HT-29 (cell line): ENCODE measurements at regions not wholly inside any gene's neighbourhood (a gene's known extent, or its start where the extent isn't known, plus 50 kb on each side); places are given as distances from the start of the nearest gene placed in this dataset.

ENCODE experiments used
- DNase-seq: peaks from one replicate; pipeline ENCODE4 v3.0.0-alpha.2; 2015; ENCODE audit warnings: low spot score

DNA sequence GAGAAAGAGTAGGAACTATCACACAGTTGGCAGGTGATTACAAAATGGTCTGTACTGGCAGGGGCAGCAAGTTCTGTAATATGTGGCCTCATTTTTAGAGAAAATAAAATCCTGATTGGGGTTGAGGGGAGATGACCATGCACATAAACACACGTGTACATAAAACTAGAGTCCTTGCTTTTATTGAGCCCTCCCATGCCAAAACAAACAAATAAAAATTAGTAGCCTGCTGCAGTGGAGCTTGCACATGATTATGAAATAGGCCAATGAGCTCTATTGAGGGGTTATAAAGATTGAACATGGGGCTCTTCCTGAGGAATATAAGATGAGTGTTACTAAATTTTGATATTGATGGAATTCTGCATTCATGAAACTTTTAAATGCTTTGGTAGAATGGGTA is 248.4 kb downstream of the ELAVL2 start:
- DNase-seq, result no peak

DNA sequence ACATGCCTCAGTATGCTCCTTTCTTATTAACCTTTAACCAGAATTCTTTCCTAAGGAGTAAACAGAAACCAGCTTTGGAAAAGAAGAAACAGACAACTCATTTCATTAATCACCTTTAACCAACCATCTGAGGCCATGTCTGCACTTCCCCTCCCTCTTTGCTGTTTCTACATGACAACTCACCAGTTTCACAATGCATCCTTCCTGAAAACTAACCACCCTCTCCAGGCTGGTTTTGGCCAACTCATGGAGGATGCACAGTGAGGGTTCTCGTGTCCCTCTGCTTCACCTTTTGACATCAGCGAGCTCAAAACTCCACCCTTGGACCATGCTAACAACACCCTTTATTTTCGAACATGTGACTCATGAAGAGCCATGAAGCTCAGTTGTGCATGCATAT is 244.1 kb downstream of the ELAVL2 start:
- peak; percentile 45 for DNase-seq

DNA sequence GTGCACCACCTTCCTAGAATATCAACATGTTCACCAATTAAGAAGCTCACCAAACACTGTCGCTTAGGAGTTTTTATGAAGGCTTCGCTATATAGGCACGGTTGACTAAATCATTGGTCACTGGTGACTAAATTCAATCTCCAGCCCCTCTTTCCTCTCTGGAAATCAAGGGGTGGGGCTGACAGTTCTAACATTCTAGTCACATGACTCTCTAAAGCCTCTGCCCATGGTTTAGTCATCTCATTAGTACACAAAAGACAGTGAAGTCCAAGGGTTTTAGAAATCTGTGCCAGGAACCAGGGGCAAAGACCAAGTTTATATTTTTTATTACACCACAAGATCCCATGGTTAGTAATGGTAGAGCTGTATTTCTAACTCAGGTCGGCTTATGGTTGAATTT is 243.2 kb downstream of the ELAVL2 start:
- DNase-seq, result peak; percentile 36

DNA sequence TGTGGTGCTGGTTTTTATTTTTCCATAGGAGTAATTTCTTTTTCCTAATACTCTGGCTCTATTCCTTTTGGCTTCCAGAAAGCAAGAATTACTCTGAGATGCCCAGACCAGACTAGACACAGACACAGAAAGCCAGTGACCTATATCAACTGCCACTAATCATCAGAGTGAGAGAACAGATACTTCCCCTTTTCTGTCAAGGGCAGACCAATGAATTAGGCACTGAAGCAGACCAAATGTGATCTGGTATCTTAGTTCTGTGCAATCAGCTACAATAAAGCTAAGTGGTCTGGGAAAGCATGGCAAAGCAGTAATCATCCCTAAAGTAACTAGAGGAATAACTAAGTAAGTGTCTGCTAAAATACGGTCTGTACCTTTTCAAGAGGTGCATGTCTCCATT is 239.1 kb downstream of the ELAVL2 start:
- DNase-seq, result no peak

DNA sequence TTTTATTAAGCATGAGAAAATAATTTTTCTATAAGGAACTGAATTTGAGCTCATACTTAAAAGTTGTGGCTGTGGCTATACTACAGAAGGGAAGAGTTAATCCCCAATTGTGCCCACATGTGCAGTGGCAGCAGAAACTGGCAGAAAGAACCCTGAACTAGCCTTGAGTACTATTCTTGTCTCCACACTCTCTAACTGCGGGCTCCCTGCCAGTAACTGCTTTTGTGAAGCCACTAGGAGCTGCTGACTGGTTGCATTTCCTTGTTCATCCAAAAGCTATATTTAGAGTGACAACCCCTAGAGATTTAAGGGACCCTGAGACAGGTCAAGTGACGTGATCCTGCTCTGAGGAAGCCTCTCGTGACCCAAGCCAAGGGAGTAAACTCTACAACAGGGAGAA is 238.6 kb downstream of the ELAVL2 start:
- no peak for DNase-seq

DNA sequence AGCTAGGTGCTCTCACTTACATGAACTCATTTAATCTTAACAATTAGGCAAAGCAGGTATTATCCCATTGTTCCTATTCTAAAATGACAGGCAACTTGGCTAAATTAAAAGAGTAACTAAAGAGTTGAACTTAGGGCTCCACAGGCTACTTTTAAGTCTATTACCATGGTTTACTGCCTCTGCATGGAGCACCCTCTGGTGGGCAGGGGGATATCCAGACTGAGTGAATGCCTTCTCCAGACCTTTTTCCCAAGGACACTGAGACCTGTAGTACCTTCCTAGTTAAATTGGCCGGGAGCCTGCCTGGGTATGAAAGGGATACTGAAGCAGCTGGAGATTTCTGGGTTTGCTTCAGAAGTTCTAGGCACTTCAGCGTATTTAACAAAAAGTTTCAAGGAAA is 238.1 kb downstream of the ELAVL2 start:
- no peak for DNase-seq

DNA sequence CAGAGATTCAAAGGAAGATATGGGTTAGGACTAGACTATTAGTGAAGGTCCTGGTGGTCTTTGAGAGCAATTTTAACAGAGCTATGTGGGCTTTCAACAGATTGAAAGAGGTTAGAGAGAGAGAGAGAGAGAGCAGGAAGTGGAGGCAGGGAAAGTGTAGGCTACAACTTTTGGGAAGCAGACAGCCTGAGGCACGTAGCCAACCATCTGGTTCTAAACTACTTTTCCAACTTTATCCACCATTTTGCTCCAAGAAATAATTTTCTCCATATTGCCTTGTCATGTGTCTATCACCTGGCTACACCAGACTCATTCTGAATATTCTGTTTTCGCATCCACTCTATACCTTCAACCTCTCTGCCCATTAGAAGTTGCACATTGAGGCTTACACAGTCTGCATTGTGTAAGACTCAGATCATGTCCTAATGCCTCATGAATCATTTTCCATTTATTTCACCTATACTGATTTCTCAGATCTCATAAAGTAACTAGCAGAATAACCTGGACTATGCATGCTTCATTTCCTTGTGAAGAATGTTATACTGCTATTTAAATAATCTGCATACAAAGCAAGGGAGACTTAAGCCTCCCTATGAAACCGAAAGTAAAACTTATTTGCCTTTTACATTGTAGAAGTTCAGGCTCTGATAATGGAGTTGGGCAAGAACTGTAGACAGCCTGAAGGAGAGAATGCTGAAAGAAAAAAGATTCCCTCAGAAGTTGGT is 235.6 kb downstream of the ELAVL2 start:
- no peak for DNase-seq

DNA sequence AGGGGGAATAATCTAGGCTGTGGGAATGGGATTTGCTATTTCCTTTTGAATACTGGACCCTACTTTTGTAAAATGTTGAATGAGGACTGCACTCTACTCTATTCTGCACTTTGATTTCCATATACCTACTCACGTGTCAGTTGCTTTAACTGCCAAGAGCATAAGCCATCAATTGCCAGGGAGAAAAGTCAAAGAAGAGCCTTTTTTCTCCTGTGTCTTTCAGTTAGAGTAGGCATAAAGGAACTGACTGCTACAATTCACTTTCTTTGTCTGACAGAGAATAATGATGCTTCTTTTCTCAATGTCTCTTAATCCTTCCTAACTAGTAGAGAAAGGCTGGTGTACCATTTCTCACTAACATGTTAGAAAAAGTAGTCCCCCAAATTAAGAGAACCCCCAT is 231.6 kb downstream of the ELAVL2 start:
- DNase-seq, result no peak

DNA sequence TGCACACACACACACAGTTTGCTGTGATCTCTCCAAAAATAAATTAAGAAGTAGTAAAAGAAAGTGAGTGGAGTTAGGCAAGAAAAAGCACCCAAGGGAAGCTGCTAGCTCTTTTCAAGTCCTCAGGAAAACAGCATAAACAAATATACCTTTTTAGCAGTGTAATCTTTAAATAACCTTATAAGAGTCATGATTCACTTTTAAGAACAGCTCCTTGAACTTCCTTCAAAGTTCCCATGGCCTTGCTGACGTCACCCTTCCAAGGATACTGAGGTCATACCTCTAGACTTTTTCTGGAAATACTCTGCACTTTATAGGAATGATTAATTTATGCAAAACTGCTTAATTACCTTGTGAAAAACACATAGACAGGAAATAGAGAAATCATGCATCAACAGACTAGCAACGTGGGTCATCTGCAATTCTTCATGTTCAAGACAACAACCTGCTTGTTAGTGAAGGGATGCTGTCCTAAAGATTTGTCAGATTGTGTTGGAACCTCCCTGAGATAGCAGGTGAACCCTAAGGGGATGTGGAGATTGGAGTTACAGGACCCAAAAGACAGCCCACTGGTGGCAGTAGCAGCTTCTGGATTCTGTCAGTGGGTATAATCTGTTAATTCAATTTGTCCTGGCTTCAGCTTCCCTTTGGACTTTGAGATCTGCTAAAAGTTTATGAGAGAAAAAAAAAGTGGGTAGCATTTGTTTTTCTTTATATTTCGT is 229.0 kb downstream of the ELAVL2 start:
- no peak for DNase-seq

DNA sequence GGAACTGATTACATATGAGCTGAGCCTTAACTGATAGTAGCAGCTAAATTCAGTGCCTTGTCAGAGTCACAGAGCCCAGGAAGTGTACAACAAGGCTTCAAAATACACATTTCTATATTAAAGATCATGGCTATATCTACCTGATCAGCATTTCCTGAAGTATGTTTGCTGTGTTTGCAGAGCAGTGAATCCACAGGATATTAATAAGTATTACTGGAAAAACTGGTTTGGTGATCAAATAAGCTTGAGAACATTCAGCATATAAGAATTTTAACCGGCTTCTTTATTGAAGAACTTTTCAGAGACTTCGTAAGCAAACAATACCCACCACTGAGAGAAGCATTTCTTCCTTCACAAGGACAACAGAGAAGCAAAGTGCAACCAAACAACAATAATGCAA is 227.0 kb downstream of the ELAVL2 start:
- DNase-seq, result peak; percentile 78

DNA sequence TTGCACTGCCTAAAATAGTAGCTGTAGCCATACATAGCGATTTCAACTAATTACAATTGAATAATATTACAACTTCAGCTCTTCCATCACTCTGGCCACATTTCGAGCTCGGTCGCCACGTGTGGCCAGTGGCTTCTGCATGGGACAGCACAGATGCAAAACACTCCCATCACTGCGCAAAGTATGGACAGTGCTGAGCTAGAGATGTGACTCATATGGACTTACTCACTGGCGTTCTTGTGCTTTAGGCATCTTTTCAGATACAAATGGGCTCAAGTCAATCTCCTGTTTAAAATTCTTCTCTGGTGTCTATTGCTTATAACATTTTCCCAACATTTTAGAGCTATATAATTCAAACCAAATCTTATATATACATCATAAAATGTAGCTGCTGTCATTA is 222.7 kb downstream of the ELAVL2 start:
- no peak for DNase-seq

DNA sequence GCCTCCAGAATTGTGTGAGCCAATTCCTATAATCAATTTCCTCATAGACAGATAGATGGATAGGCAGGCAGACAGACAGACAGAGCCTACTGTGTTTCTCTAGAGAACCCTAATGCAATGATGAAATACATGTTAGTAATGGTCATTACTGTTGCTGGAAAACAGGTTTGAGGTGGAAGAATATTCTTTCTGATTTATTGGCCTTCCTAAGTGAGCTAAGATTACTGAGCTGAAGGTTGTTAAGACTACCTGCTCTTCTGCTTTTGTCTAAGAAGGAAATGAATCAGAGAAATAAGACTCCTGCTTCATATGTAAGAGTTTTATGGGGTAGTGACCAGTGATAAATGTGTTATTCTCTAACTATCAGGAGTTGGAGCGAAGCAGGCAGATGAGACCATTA is 219.9 kb downstream of the ELAVL2 start:
- DNase-seq, result peak; percentile 50

DNA sequence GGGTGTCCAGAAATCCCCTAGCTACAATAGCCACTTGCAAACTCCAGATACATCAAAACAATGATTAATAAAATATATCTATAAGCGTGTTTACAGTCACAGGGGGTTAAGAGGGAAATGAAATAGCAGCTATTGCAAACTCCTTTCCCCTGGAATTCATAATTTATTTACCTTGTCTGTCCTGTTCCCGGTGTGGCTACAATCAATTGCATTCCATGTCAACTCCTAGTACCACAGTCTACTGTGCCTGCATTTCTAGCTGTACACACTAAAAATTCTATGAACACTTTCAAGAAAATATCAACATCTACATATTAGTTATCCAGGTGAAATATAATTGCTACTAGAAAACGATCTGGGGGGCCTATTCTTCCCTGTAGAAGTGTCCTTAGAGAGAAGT is 217.6 kb downstream of the ELAVL2 start:
- no peak for DNase-seq

DNA sequence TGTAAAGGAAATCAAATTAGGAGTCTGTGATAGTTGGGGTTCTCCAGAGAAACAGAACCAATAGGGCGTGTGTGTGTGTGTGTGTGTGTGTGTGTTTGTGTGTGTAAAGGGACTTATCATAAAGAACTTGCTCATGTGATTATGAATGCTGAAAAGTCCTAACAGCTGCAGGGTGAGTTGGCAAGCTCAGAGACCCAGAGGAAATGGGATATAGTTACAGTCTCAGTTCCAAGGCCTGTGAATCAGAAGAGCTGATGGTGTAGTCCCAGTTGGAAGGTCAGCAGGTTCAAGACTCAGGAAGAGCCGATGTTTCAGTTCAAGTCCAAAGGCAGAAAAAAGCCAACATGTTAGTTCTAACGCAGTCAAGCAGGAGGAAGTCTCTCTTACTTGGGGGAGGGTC is 214.2 kb downstream of the ELAVL2 start:
- DNase-seq, result no peak

DNA sequence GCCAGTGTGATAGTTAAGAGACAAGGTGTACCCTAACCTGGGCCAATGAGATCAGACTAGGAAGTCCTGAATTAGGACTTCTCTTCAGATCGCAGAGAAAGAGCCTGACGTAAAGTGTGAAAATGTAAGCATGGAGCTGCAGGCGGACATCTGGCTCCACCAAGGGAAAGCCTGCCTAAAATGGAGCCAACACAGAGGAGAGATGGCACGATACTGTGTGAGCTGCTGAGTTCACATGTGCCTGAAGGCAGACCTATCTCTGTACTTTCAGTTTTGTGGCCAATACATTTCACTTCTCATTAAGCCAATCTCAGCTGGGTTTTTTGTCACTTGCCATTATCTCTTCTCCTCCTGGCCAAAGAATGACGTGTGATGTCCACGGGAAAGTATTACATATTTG is 210.5 kb downstream of the ELAVL2 start:
- DNase-seq, result no peak

DNA sequence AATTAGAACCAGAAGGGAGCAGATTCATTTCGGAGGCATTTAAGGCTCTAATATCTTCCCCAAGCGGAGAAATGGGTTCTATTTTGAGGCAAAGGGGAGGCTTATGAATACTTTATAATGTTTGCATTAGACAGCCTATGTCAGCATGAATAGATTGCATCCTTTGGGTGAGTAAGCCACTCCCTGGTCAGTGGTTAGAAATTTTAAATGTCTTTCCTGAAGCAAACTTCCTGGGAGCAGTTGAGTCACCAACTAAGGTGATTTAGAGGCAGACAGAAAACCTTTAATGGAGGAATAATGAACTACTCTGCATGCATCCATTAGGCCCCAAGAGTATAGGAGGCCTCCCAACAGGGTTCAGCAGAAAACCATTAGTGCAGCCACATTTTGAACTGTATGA is 204.9 kb downstream of the ELAVL2 start:
- no peak for DNase-seq

DNA sequence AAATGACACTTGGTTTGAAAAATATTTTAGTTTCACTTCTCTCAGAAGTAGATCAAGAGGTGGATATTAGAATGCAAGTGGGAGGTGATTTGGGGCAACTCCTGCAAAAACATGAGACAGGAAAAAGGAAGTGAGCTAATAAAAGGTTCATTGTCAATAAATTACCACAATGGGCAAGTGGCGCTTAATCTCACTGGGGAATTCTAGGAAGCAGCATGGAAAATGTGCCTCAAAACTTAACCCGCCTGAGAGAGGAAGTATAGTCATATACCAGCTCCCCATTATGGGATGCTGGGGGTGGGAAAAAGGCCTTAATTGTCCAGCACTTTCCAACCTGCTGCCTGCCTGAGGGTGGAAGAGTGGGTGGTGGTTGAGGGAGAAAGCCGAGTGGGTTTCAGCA is 204.1 kb downstream of the ELAVL2 start:
- no peak for DNase-seq

DNA sequence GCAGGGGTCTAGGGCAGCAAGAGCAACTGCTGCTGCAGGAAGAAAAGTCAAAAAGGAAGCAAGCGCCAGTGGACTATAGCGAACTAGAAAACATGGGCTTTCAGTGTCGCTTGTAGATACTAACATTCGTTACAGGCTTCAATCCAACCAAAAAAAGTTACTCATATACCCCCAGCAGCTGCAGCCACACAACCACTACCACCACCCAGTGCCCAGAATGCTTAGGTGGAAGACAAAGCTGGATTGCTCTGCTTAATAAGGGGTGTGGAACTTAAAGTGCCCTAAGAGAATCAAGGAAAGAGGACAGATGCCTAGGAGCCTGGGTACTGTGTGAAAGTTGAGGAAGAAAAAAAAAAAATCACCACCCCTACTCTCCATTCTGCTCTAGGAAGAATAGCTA is 203.6 kb downstream of the ELAVL2 start:
- no peak for DNase-seq

DNA sequence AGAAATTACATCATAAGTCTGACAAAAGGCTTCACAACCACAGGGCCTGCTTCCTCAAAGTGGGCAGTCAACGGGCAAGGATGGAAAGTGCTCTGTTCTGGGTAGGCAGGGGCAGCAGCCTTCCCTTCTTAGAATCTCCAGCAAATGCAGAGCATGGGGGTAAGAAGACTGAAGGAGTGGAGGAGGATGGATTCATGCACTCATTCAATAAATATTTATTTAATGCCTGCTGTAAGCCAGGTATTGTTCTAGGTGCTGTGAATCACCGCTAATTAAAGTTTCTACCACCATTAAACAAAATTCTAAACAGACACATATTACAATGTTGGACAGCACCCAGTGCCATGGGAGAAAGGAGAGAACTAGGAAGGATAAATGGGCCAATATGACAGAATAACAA is 195.6 kb downstream of the ELAVL2 start:
- DNase-seq, result no peak

DNA sequence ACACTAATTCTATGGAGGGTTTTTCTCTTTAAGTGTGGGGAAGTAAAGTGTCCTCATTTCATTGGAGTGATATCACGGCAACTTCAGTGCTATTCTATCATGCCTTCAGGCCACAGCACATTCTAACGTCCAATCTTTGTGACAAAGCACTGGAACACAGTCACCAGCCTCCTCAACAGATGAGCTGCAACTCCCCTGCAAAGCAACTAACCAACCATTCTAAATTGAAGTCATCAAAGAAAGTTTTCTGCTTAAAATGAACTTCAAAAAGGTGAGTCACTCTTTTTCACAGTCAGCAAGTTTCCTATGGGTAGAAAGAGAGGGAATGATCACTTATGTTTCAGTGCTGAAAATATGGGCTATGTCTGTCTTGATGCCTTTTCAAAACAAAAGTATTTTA is 190.8 kb downstream of the ELAVL2 start:
- no peak for DNase-seq

DNA sequence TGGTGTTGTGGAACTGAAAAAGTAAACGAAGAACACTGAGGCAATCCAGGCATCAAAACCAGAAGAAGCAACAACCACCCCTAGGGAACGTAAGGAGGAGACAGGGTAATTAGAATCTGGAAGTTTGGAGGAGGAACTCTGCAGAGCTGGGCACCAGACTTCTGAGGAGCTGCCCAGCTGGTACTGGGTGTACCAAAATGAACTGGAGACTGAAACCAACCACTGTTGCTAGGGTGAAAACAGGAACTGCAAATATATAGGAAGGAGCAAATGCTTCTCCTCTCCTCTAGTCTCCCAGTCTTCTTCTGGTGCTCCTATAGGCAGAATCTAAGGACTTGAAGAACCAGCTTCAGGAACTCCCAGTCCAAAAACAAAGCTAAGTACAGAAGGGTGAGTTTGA is 189.8 kb downstream of the ELAVL2 start:
- no peak for DNase-seq

DNA sequence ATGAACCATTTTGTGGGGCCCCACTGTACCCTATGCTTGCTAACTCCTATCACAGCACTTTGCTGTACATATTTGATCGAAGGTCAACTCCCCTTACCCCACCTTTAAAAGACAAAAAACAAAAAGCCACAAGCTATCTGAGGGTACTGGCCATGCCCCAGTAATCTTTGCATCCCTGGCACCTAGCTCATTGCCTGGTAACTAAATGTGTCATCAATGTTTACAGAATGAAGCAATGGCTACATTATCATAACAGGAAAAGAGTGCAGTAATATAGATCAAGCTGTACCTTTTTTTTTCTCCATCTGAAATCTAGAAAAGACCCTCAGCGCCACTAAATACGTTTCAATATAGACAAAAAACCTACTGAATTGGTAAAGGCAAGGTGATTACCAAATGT is 188.0 kb downstream of the ELAVL2 start:
- DNase-seq, result no peak

DNA sequence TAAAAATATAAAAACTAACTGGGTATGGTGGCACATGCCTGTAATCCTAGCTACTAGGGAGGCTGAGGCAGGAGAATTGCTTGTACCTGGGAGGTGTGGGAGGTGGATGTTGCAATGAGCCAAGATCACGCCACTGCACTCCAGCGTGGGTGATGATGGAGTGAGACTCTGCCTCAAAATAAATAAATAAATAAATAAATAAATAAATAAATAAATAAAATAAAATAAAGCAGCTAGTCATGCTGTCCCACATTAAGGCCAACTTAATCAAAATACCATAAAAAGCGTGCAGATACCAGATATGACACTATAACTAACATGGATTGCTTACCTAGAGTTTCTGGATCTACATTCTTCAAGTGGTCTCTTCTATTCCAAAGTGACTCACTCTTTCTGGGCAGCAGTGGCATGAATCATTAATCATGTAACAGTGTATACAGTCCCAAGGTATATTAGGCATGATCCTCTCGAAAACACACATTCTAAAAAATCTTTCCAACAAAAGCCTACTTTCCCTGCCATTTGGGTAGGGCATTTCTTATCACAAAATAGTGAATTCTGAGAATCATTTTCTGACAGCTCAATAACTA is 187.1 kb downstream of the ELAVL2 start:
- no peak for DNase-seq
